ENCODE measurements at regions not wholly inside any gene's neighbourhood (a gene's known extent, or its start where the extent isn't known, plus 50 kb on each side); places are given as distances from the start of the nearest gene placed in this dataset.

DNA sequence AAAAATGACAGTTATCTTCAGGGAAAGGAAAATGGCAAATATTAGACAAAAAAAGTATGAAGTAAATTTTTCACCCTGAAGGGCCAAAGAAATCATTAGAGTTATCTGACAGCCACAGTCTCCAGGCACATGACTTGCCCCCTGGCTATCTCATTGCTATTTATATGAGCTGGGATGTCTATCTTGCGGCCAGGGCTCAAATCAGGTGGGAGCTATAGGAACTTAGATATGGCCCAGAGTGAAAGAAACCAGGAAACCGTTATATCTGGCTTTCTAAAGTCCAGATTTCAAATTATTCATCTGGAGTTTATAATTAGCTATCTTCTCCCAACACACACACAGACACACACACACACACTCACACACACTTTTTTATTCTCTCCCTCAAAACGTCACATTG is 135.3 kb upstream of the EEF1E1 start:
- TF ChIP-seq FOXP2 (optimal IDR thresholded peaks at IDR 0.05; ENCODE audit: borderline replicate concordance, extremely low read depth, extremely low read length, insufficient read depth) (no peak), POLR2AphosphoS5 (IDR thresholded peaks at IDR 0.05; ENCODE audit: low read depth, low read length) (no peak), SIN3A (IDR thresholded peaks at IDR 0.05; ENCODE audit: borderline replicate concordance, insufficient read depth, low read length) (no peak), TAF1 (IDR thresholded peaks at IDR 0.05; ENCODE audit: borderline replicate concordance, insufficient read depth, low read length) (no peak)
- TF ChIP-seq, protein P1, sequence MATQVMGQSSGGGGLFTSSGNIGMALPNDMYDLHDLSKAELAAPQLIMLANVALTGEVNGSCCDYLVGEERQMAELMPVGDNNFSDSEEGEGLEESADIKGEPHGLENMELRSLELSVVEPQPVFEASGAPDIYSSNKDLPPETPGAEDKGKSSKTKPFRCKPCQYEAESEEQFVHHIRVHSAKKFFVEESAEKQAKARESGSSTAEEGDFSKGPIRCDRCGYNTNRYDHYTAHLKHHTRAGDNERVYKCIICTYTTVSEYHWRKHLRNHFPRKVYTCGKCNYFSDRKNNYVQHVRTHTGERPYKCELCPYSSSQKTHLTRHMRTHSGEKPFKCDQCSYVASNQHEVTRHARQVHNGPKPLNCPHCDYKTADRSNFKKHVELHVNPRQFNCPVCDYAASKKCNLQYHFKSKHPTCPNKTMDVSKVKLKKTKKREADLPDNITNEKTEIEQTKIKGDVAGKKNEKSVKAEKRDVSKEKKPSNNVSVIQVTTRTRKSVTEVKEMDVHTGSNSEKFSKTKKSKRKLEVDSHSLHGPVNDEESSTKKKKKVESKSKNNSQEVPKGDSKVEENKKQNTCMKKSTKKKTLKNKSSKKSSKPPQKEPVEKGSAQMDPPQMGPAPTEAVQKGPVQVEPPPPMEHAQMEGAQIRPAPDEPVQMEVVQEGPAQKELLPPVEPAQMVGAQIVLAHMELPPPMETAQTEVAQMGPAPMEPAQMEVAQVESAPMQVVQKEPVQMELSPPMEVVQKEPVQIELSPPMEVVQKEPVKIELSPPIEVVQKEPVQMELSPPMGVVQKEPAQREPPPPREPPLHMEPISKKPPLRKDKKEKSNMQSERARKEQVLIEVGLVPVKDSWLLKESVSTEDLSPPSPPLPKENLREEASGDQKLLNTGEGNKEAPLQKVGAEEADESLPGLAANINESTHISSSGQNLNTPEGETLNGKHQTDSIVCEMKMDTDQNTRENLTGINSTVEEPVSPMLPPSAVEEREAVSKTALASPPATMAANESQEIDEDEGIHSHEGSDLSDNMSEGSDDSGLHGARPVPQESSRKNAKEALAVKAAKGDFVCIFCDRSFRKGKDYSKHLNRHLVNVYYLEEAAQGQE (IDR thresholded peaks at IDR 0.05; ENCODE audit: insufficient read depth in 1 of 2, low read depth in 2 of 2, low read length in 2 of 2) = no peak

DNA sequence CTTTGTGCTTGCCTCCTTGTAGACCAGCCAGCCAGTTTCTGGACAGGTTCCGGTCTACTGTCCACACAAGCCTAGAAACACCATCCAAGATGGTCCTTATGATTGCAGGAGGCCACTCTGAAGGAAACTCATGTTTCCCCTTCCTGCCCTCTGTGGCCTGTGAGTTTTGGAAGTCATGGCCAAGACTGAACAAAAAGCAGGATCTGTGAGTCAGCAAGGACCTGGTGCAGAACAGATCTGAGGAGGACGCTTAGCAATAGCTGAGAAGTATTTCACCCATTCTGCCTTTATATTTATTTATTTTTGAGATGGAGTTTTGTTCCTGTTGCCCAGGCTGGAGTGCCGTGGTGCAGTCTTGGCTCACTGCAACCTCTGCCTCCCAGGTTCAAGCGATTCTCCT is 134.6 kb upstream of the EEF1E1 start:
- TF ChIP-seq TAF1 (IDR thresholded peaks at IDR 0.05; ENCODE audit: borderline replicate concordance, insufficient read depth, low read length) (no peak), POLR2AphosphoS5 (IDR thresholded peaks at IDR 0.05; ENCODE audit: low read depth, low read length) (no peak), SIN3A (IDR thresholded peaks at IDR 0.05; ENCODE audit: borderline replicate concordance, insufficient read depth, low read length) (no peak), FOXP2 (optimal IDR thresholded peaks at IDR 0.05; ENCODE audit: borderline replicate concordance, extremely low read depth, extremely low read length, insufficient read depth) (no peak)
- TF ChIP-seq, protein P1 (IDR thresholded peaks at IDR 0.05; ENCODE audit: insufficient read depth in 1 of 2, low read depth in 2 of 2, low read length in 2 of 2) = no peak

DNA sequence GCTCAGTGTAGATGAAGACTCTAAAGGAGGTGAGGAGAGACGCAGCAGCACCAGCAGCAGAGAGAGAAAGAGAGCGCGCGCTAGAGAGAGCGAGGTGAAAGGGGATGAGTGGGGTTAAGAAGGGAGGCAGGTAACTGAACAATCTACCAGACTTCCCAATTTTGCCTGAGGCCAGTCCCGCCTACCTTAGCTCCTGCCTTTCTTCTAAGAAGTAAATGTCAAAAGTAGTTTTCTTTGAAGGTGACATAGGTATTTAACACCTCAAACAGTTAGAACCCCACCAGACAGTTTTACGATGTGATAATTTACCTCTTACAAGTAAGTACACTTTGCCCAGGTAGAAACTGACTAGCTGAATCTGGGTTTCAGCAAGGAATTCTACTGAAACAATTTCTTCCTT is 132.0 kb upstream of the EEF1E1 start:
- no peak for TF ChIP-seq POLR2AphosphoS5 (IDR thresholded peaks at IDR 0.05; ENCODE audit: low read depth, low read length)
- TF ChIP-seq FOXP2 (optimal IDR thresholded peaks at IDR 0.05; ENCODE audit: borderline replicate concordance, extremely low read depth, extremely low read length, insufficient read depth) = no peak
- TF ChIP-seq, protein P1 (IDR thresholded peaks at IDR 0.05; ENCODE audit: insufficient read depth in 1 of 2, low read depth in 2 of 2, low read length in 2 of 2) = no peak

DNA sequence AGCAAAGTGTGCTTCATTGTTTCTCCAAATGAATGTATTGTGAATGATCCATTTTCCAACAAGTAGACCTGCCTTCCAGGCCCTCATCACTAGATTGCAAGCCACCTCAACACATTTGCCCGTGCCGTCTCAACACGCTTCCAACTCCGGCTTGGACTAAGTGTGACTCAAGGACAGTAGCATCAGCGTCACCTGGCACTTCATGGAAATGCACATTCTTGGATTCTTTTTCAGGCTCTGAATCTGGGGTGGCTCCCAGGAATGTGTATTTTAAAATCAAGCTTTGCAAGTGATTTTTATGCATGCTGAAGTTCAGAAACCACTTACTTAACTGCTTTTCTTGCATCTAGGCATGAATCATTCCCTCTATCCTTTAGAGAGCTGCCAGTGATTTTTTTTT is 129.6 kb upstream of the EEF1E1 start:
- TF ChIP-seq FOXP2 (optimal IDR thresholded peaks at IDR 0.05; ENCODE audit: borderline replicate concordance, extremely low read depth, extremely low read length, insufficient read depth) = no peak
- TF ChIP-seq TAF1 (IDR thresholded peaks at IDR 0.05; ENCODE audit: borderline replicate concordance, insufficient read depth, low read length) = no peak
- no peak for TF ChIP-seq POLR2AphosphoS5 (IDR thresholded peaks at IDR 0.05; ENCODE audit: low read depth, low read length)
- TF ChIP-seq SIN3A (IDR thresholded peaks at IDR 0.05; ENCODE audit: borderline replicate concordance, insufficient read depth, low read length) = no peak
- TF ChIP-seq, protein P1 (IDR thresholded peaks at IDR 0.05; ENCODE audit: insufficient read depth in 1 of 2, low read depth in 2 of 2, low read length in 2 of 2) = no peak

Measured in PFSK-1 (cell line).